Stimulated activated naive CD8-positive, alpha-beta T cell treated with anti-CD3 and anti-CD28 coated beads, Interleukin-15, amount 100 ng/mL, for 72 hours (primary cell): ENCODE measurements at regions not wholly inside any gene's neighbourhood (a gene's known extent, or its start where the extent isn't known, plus 50 kb on each side); places are given as distances from the start of the nearest gene placed in this dataset.

ENCODE experiments used
- ATAC-seq: fragments of 150-1000 bp; cut with Tn5 transposase; 2 replicates; pipeline ENCODE4 v1.10.0; 2021; ENCODE audit warnings: mild to moderate bottlenecking, moderate library complexity
- DNase-seq, 2 donors: peaks; one replicate each; pipeline ENCODE4 v3.0.0; 2021 to 2022
- H3K27ac Mint-ChIP-seq, 2 donors: one replicate each; pipeline ENCODE4 v1.8.0; 2022; ENCODE audit warnings: mild to moderate bottlenecking in 2 of 2, mixed read lengths in 2 of 2, moderate library complexity in 2 of 2
- H3K27me3 Mint-ChIP-seq: one replicate; pipeline ENCODE4 v1.8.0; 2022; ENCODE audit warnings: mixed read lengths
- H3K4me1 Mint-ChIP-seq: one replicate; pipeline ENCODE4 v1.8.0; 2022; ENCODE audit warnings: mild to moderate bottlenecking, mixed read lengths
- H3K4me3 Mint-ChIP-seq, 2 donors: one replicate each; pipeline ENCODE4 v1.8.0; 2022; ENCODE audit warnings: mild to moderate bottlenecking in 2 of 2, mixed read lengths in 2 of 2, moderate library complexity in 1 of 2
- H3K9me3 Mint-ChIP-seq, 2 donors: one replicate each; pipeline ENCODE4 v1.8.0; 2022; ENCODE audit warnings: mixed read lengths in 2 of 2

- Mint-ChIP-seq H3K4me1 (peaks cover 5% of the 10 kb centered on the region), H3K4me3 (peak overlapping the region in 1 of 2 donors; percentile 10), H3K27ac (no peak overlapping the region), H3K27me3 (peaks cover 21% of the 10 kb centered on the region), H3K9me3 (peaks cover 7 to 30% of the 10 kb centered on the region in 2 donors)
- ATAC-seq: no peak
- DNase-seq: no peak
Measured at GRCh38 chrY:13093461-13093860, 188.8 kb downstream of the DDX3Y start.

- Mint-ChIP-seq H3K27me3 (peaks cover 30% of the 10 kb centered on the region), H3K9me3 (peaks cover 7 to 30% of the 10 kb centered on the region in 2 donors), H3K4me1 (peaks cover 5% of the 10 kb centered on the region), H3K27ac (peak overlapping the region in 1 of 2 donors; percentile 69), H3K4me3 (no peak overlapping the region)
- DNase-seq (peak; percentile 30 to 81), ATAC-seq (peak; percentile 99)
Measured at GRCh38 chrY:13094411-13094810, 189.7 kb downstream of the DDX3Y start.

GRCh38 chrY:13094904-13095600, 190.4 kb downstream of the DDX3Y start:
- Mint-ChIP-seq H3K9me3 (peaks cover 7 to 27% of the 10 kb centered on the region in 2 donors), H3K27ac (peak overlapping the region in 1 of 2 donors; percentile 69), H3K4me3 (no peak overlapping the region), H3K27me3 (peaks cover 30% of the 10 kb centered on the region), H3K4me1 (peaks cover 5% of the 10 kb centered on the region)
- ATAC-seq: peak; percentile 55
- no peak for DNase-seq

GRCh38 chrY:13126881-13127456, 222.3 kb downstream of the DDX3Y start:
- Mint-ChIP-seq H3K27ac (no peak overlapping the region), H3K4me1 (no peaks in the 10 kb centered on the region), H3K27me3 (no peaks in the 10 kb centered on the region), H3K4me3 (no peak overlapping the region), H3K9me3 (no peaks in the 10 kb centered on the region)
- peak; percentile 68 for ATAC-seq
- DNase-seq: no peak

- no peaks in the 10 kb centered on the region for H3K4me1 Mint-ChIP-seq
- no peak overlapping the region for H3K4me3 Mint-ChIP-seq
- no peaks in the 10 kb centered on the region for H3K9me3 Mint-ChIP-seq
- peak; percentile 45 for ATAC-seq
- no peak overlapping the region for H3K27ac Mint-ChIP-seq
- no peaks in the 10 kb centered on the region for H3K27me3 Mint-ChIP-seq
- DNase-seq: no peak
Measured at GRCh38 chrY:13127476-13127875, 222.8 kb downstream of the DDX3Y start.

GRCh38 chrY:13149148-13149547, 244.5 kb downstream of the DDX3Y start:
- peak; percentile 61 for ATAC-seq

GRCh38 chrY:13167698-13168097, 263.0 kb downstream of the DDX3Y start:
- Mint-ChIP-seq H3K27me3 (no peaks in the 10 kb centered on the region), H3K9me3 (peaks cover 6 to 16% of the 10 kb centered on the region in 2 donors), H3K4me3 (no peak overlapping the region), H3K4me1 (peaks cover 6% of the 10 kb centered on the region), H3K27ac (no peak overlapping the region)
- no peak for DNase-seq
- no peak for ATAC-seq

More at GRCh38 chrY:13149148-13149547, 244.5 kb downstream of the DDX3Y start:
- no peak for DNase-seq
- H3K9me3 Mint-ChIP-seq: no peaks in the 10 kb centered on the region
- H3K4me1 Mint-ChIP-seq: no peaks in the 10 kb centered on the region
- H3K27ac Mint-ChIP-seq: peak overlapping the region in 1 of 2 donors; percentile 81
- H3K27me3 Mint-ChIP-seq: no peaks in the 10 kb centered on the region
- peak overlapping the region; percentile 54 to 86 for H3K4me3 Mint-ChIP-seq

GRCh38 chrY:13168257-13168656, 263.6 kb downstream of the DDX3Y start:
- DNase-seq (peak in 1 of 2 donors; percentile 14), ATAC-seq (peak; percentile 71)
- Mint-ChIP-seq H3K27ac (no peak overlapping the region), H3K9me3 (peaks cover 2 to 11% of the 10 kb centered on the region in 2 donors), H3K27me3 (no peaks in the 10 kb centered on the region), H3K4me1 (peaks cover 6% of the 10 kb centered on the region), H3K4me3 (no peak overlapping the region)
